HG03342 (cell line): ENCODE measurements at regions not wholly inside any gene's neighbourhood (a gene's known extent, or its start where the extent isn't known, plus 50 kb on each side); places are given as distances from the start of the nearest gene placed in this dataset.
"Not testable (repeated sequence)": the region's sequence is repeated elsewhere in the genome, so short reads cannot be mapped to it uniquely, and the experiment has no call there.

Experiments
- ATAC-seq: cut with Tn5 transposase; IDR thresholded peaks from one replicate; pipeline ENCODE4 v1.9.1; 2021; ENCODE audit warnings: mild to moderate bottlenecking, moderate library complexity; ENCODE audit not compliant: unreplicated experiment

- no peak for ATAC-seq
These were observed 69.8 kb downstream of the IGSF1 start for GRCh38 chrX:131219271-131219670.

- no peak for ATAC-seq
These were observed 71.1 kb downstream of the IGSF1 start for GRCh38 chrX:131217989-131218388.

DNA sequence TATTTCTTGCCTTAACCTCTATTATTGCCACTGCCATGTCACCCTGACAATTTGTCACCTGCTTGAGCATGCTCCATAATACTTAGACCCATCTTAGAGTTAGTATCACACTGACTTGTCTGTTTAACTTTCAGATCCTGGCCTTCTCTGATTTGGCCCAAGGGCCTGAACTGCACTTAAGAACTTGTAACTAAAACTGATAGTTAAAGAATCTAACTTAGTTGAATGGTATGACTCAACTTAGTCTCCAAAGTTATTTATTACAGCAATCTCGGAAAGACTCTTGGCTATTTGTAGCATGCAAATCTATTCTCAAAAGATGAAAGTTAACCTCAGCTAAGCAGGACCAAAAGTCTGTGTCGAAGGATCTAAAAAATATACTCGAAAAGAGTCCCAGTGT lies 72.3 kb downstream of the IGSF1 start:
- ATAC-seq: peak; percentile 53

DNA sequence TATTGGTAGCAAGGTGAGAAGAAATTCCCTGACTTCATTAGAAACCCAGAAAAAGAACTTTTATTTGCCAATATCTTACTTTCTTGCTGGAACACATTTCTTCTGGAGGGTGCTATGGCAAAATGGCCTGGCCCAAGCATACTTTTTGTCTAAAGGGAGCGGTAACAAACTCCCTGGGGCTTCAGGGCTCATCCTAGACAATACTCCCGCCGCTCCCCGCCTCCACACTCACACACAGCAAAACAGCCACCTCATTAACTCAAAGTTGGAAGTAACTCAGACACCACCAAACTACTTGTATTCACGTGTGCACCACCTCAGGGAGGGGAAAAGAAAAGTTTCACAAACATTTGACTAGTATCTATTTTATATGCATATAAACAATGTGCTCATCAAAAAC lies 75.7 kb downstream of the IGSF1 start:
- no peak for ATAC-seq

- ATAC-seq: no peak
These were observed 86.3 kb downstream of the IGSF1 start for GRCh38 chrX:131202766-131203165.

GRCh38 chrX:131201986-131202385 lies 87.1 kb downstream of the IGSF1 start:
- ATAC-seq: no peak

- ATAC-seq: no peak
These were observed 90.0 kb downstream of the IGSF1 start for GRCh38 chrX:131199091-131199490.

GRCh38 chrX:131187206-131187605 lies 101.9 kb downstream of the IGSF1 start:
- ATAC-seq: no peak

GRCh38 chrX:131170148-131170547 lies 112.0 kb downstream of the ARHGAP36 start:
- no peak for ATAC-seq

- not testable (repeated sequence) for ATAC-seq
These were observed 105.5 kb downstream of the ARHGAP36 start for GRCh38 chrX:131163645-131164044.

DNA sequence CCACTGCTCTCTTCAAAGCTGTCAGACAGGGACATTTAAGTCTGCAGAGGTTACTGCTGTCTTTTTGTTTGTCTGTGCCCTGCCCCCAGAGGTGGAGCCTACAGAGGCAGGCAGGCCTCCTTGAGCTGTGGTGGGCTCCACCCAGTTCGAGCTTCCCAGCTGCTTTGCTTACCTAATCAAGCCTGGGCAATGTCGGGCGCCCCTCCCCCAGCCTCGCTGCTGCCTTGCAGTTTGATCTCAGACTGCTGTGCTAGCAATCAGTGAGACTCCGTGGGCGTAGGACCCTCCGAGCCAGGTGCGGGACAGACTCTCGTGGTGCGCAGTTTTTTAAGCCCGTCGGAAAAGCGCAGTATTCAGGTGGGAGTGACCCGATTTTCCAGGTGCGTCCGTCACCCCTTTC lies 99.5 kb downstream of the ARHGAP36 start:
- not testable (repeated sequence) for ATAC-seq

GRCh38 chrX:131146702-131147101 lies 88.6 kb downstream of the ARHGAP36 start:
- no peak for ATAC-seq
